ENCODE measurements at regions not wholly inside any gene's neighbourhood (a gene's known extent, or its start where the extent isn't known, plus 50 kb on each side); places are given as distances from the start of the nearest gene placed in this dataset.

- WGBS, 2 donors (ENCODE audit: low coverage in 1 of 2): 63 to 69% methylated on average over 1 of the region's 1 CpG
- no peak overlapping the region for H3K4me3 ChIP-seq
- no peaks in the 10 kb centered on the region for H3K4me1 ChIP-seq
- no peak overlapping the region for H3K27ac ChIP-seq
- in situ Hi-C loops (cut with MboI; ENCODE audit: low pct_ligation_motif_present in 1 of 4, low pct_unique_long_range_greater_than_20kb in 1 of 4, low sequenced_read_pairs in 3 of 4): no loop called here
- no peaks in the 10 kb centered on the region for H3K27me3 ChIP-seq
- no peak for DNase-seq
- TF ChIP-seq POLR2AphosphoS5 (IDR thresholded peaks at IDR 0.05) (no peak), EP300 (IDR thresholded peaks at IDR 0.05; ENCODE audit: low read depth) (no peak)
- intact Hi-C loops (cut with DNase I; ENCODE audit: low total_unique reads): no loop called here
- H3K9me3 ChIP-seq: no peaks in the 10 kb centered on the region
- no peaks in the 10 kb centered on the region for H3K36me3 ChIP-seq
Observed at GRCh38 chr3:115423170-115423569, 200.1 kb upstream of the GAP43 start.

- no peaks in the 10 kb centered on the region for H3K36me3 ChIP-seq
- intact Hi-C loops (cut with DNase I; ENCODE audit: low total_unique reads): no loop called here
- TF ChIP-seq POLR2AphosphoS5 (IDR thresholded peaks at IDR 0.05) (no peak), EP300 (IDR thresholded peaks at IDR 0.05; ENCODE audit: low read depth) (no peak), POLR2A (IDR thresholded peaks at IDR 0.05) (no peak), CTCF (IDR thresholded peaks at IDR 0.05) (no peak)
- 77 to 86% methylated on average over 1 to 5 of the region's 5 CpGs for WGBS, 2 donors (ENCODE audit: low coverage in 1 of 2)
- no peaks in the 10 kb centered on the region for H3K9me3 ChIP-seq
- DNase-seq: no peak
- H3K4me1 ChIP-seq: no peaks in the 10 kb centered on the region
- no peaks in the 10 kb centered on the region for H3K27me3 ChIP-seq
- no peak overlapping the region for H3K27ac ChIP-seq
- no peak overlapping the region for H3K4me3 ChIP-seq
- in situ Hi-C loops (cut with MboI; ENCODE audit: low pct_ligation_motif_present in 1 of 4, low pct_unique_long_range_greater_than_20kb in 1 of 4, low sequenced_read_pairs in 3 of 4): no loop called here
Observed at GRCh38 chr3:115428841-115429240, 194.5 kb upstream of the GAP43 start.

GRCh38 chr3:115436767-115437301 lies 186.5 kb upstream of the GAP43 start:
- DNase-seq: no peak
- Histone ChIP-seq H3K27me3 (no peaks in the 10 kb centered on the region), H3K36me3 (no peaks in the 10 kb centered on the region), H3K9me3 (no peaks in the 10 kb centered on the region), H3K4me3 (no peak overlapping the region), H3K27ac (no peak overlapping the region), H3K4me1 (no peaks in the 10 kb centered on the region)
- TF ChIP-seq POLR2A (IDR thresholded peaks at IDR 0.05) (no peak), CTCF (IDR thresholded peaks at IDR 0.05) (no peak), EP300 (IDR thresholded peaks at IDR 0.05; ENCODE audit: low read depth) (no peak), POLR2AphosphoS5 (IDR thresholded peaks at IDR 0.05) (no peak)
- intact Hi-C loops (cut with DNase I; ENCODE audit: low total_unique reads) (no loop called here), in situ Hi-C loops (cut with MboI; ENCODE audit: low pct_ligation_motif_present in 1 of 4, low pct_unique_long_range_greater_than_20kb in 1 of 4, low sequenced_read_pairs in 3 of 4) (no loop called here)
- 50 to 57% methylated on average over 2 to 5 of the region's 5 CpGs for WGBS, 2 donors (ENCODE audit: low coverage in 1 of 2)

GRCh38 chr3:115438799-115439198 lies 184.5 kb upstream of the GAP43 start:
- Histone ChIP-seq H3K36me3 (no peaks in the 10 kb centered on the region), H3K4me3 (no peak overlapping the region), H3K9me3 (no peaks in the 10 kb centered on the region), H3K27ac (no peak overlapping the region), H3K4me1 (no peaks in the 10 kb centered on the region), H3K27me3 (no peaks in the 10 kb centered on the region)
- 73 to 82% methylated on average over 2 of the region's 2 CpGs for WGBS, 2 donors (ENCODE audit: low coverage in 1 of 2)
- DNase-seq: no peak
- intact Hi-C loops (cut with DNase I; ENCODE audit: low total_unique reads): no loop called here
- in situ Hi-C loops (cut with MboI; ENCODE audit: low pct_ligation_motif_present in 1 of 4, low pct_unique_long_range_greater_than_20kb in 1 of 4, low sequenced_read_pairs in 3 of 4): no loop called here
- TF ChIP-seq CTCF (IDR thresholded peaks at IDR 0.05) (no peak), POLR2AphosphoS5 (IDR thresholded peaks at IDR 0.05) (no peak), POLR2A (IDR thresholded peaks at IDR 0.05) (no peak), EP300 (IDR thresholded peaks at IDR 0.05; ENCODE audit: low read depth) (no peak)

GRCh38 chr3:115445559-115445958 lies 177.8 kb upstream of the GAP43 start:
- 74 to 79% methylated on average over 3 of the region's 3 CpGs for WGBS, 2 donors (ENCODE audit: low coverage in 1 of 2)

More at GRCh38 chr3:115445559-115445958, 177.8 kb upstream of the GAP43 start:
- no peak for TF ChIP-seq EP300 (IDR thresholded peaks at IDR 0.05; ENCODE audit: low read depth)
- no peak for TF ChIP-seq CTCF (IDR thresholded peaks at IDR 0.05)
- TF ChIP-seq POLR2A (IDR thresholded peaks at IDR 0.05): no peak
- no peak for TF ChIP-seq POLR2AphosphoS5 (IDR thresholded peaks at IDR 0.05)
- Histone ChIP-seq H3K4me1 (no peaks in the 10 kb centered on the region), H3K27me3 (no peaks in the 10 kb centered on the region), H3K4me3 (no peak overlapping the region), H3K27ac (no peak overlapping the region), H3K36me3 (no peaks in the 10 kb centered on the region), H3K9me3 (no peaks in the 10 kb centered on the region)
- intact Hi-C loops (cut with DNase I; ENCODE audit: low total_unique reads) (no loop called here), in situ Hi-C loops (cut with MboI; ENCODE audit: low pct_ligation_motif_present in 1 of 4, low pct_unique_long_range_greater_than_20kb in 1 of 4, low sequenced_read_pairs in 3 of 4) (no loop called here)
- DNase-seq: no peak
